Esophagus squamous epithelium (tissue), 4 donors: ENCODE measurements at regions not wholly inside any gene's neighbourhood (a gene's known extent, or its start where the extent isn't known, plus 50 kb on each side); places are given as distances from the start of the nearest gene placed in this dataset.

Experiments used
- CTCF ChIP-seq, 6 experiments: fragments of 450-650 bp in 4 of 6; fragments of 200-600 bp in 2 of 6; sonication (generic) in 2 of 6; IDR thresholded peaks; one replicate each; pipeline ENCODE4 v1.5.1; 2016 to 2019; ENCODE audit warnings: antibody characterized with exemption in 6 of 6, mild to moderate bottlenecking in 4 of 6, moderate library complexity in 4 of 6
- POLR2A ChIP-seq, 4 donors: fragments of 450-650 bp; IDR thresholded peaks; one replicate each; pipeline ENCODE4 v1.6.1; 2017; ENCODE audit warnings: antibody characterized with exemption in 4 of 4, mild to moderate bottlenecking in 4 of 4, moderate library complexity in 3 of 4

DNA sequence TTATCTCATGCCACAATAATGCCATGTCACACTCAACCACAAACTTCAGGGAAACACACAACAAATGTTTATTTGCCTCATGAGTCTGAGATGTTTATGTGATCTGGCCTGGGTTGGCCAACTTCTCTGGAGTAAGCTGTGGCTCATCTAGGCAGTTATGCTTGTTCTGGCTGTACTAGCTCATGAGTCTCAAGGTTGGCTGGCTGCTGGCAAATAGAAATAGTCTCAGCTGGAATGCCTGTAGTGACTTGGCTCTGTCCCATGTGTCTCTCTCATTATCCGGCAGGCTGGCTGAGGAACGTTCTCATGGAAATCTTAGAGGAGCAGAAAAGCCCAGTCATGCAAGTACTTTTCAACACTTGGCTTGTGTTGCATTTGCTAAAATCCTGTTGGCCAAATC lies 234.9 kb upstream of the CDH2 start:
- TF ChIP-seq POLR2A (IDR thresholded peaks at IDR 0.05) (no peak), CTCF (IDR thresholded peaks at IDR 0.05) (no peak)
